GM12873 (cell line): ENCODE measurements at regions not wholly inside any gene's neighbourhood (a gene's known extent, or its start where the extent isn't known, plus 50 kb on each side); places are given as distances from the start of the nearest gene placed in this dataset.

Experiments
- TF ChIP-seq, protein P1 (sequence below): IDR thresholded peaks from 2 replicates; pipeline ENCODE4 v1.5.1; 2012; ENCODE audit warnings: low read depth, mild to moderate bottlenecking, moderate library complexity, low read length, control low read depth; ENCODE audit not compliant: insufficient read depth; ENCODE audit errors: missing control alignments

DNA sequence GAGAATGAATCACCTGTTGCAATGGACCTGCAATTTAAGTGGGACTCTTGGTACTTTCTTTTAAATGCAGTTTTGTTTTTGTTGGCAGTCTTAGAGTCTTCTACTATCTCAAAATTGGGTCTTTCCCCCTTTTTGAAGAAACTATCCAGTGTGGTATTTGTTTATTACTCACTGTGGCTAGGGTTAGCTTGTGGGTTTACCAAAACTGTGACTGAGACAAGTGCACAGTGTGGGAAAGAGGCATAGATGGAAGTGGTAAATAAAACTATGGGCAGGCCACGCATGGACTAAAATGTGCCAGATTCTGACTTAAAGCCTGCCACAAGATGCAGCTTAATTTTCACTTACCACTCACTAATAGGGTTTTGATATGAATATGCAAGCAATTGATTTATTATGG, 1441.7 kb downstream of the PLA2G4A start:
- TF ChIP-seq, protein P1, sequence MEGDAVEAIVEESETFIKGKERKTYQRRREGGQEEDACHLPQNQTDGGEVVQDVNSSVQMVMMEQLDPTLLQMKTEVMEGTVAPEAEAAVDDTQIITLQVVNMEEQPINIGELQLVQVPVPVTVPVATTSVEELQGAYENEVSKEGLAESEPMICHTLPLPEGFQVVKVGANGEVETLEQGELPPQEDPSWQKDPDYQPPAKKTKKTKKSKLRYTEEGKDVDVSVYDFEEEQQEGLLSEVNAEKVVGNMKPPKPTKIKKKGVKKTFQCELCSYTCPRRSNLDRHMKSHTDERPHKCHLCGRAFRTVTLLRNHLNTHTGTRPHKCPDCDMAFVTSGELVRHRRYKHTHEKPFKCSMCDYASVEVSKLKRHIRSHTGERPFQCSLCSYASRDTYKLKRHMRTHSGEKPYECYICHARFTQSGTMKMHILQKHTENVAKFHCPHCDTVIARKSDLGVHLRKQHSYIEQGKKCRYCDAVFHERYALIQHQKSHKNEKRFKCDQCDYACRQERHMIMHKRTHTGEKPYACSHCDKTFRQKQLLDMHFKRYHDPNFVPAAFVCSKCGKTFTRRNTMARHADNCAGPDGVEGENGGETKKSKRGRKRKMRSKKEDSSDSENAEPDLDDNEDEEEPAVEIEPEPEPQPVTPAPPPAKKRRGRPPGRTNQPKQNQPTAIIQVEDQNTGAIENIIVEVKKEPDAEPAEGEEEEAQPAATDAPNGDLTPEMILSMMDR = no peak

DNA sequence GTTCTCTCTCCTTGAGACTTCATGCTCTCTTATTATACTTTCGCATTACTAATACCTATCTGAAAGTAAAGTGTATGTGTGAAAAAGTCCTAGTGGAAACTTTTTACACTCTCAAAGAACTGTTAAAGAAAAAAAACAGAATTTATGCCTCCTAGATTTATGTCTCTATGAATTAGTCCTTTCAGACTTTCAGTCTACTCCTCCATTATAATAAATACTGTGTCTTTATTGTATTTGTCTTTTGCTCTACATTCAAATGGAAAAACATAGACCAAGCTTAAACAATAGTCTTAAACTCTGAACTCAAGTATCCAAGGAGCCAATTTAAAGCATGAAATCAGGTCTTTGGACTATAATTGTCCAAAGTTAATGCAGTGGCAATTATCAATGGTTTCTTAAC, 1449.0 kb downstream of the PLA2G4A start:
- TF ChIP-seq, protein P1 = no peak

DNA sequence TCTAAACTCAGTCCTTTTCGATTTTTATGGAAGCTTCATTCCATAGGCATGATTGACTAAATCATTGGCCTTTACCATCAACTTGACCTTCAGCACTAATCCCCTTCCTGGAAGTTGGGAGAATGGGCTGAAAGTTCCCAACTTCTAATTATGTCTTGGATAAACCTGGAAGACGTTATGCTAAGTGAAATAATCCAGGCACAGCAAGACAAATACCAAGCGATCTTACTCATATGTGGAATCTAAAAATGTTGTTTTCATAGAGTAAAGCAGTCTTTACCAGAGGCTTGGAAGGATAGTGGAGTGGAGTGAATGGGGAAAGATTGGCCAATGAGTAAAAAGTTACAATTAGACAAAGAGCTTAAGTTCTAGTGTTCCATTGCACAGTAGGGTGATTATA, 1453.2 kb downstream of the PLA2G4A start:
- TF ChIP-seq, protein P1 = no peak

DNA sequence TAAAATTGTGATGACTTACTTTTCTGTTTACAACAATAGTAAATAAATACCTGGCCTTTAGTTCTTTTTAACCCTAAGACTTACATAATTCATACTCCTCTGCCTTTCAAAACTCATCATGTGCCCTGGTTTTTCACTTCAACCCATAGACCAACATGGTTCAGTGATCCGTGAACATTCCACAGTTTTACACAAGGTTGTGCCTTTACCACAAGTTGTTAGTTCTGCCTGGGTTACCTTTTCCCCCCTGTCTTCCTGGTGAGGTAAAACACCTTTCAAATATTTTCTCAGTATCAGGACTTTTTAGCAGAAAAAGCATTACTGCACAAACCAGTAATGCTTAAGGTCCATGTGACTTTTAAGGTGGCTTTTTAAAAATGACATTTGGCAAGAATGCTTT, 1466.4 kb downstream of the PLA2G4A start:
- TF ChIP-seq, protein P1 = no peak

DNA sequence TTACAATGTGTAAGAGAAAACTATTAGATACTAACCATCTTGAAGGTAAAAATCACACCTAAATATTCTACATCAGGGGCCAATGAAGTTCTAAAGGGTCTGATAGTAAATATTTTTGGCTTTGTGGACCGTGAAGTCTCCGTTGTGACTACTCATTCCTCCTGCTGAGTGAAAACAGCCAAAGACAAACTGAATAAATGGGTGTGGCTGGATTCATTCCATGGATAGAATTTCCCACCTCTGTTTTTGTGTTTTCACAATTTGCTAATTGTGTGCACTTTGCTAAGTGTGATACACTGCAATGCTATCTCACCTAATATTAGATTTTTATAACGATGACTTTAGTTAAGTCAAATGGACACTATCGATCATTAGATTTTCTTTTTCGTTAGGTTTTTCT, 1474.0 kb downstream of the PLA2G4A start:
- TF ChIP-seq, protein P1 = no peak

DNA sequence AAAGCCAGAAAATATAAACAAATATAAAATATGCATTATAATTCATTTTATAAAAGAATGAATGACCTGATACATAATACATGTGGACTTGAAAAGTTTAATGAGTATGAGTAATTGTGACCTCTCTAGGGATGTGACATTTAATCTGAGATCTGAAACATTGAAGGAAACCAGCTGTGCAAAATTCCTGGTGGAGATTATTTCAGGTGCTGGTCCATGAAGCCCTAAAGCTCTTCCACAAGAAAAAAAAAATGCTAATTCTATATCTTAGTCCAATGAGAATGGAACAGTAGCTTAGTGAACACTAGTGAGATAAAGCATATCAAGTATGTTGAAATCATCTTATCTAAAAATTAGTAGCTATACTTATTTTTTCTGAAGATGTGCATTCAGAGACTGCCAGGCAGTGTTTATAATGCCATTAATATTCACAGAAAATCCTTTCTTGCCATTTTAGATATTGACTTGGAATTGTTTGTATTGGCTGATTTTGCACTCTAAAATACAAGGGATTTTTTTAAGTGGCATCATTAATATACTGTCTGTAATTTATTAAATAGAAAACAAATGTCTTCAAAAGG, 1485.9 kb downstream of the PLA2G4A start:
- TF ChIP-seq, protein P1 = no peak

DNA sequence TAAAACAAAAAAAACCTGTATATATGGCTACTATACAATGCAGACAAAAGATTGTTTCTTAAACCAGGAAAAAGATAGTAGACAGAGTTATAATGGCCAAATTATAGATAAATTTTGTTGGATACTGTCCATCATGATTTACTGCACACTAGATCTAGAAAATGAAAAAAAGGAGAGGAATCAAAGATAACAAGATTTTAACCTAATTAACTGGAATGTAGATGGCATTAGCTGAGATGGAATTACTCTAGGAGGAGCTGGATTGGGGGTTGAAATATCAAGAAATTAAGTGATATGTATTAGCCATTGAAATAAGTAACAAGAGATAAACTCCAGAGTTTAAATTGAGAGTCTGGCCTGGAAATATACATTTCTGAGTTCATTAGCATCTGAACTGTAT, 1489.1 kb downstream of the PLA2G4A start:
- TF ChIP-seq, protein P1 = no peak

DNA sequence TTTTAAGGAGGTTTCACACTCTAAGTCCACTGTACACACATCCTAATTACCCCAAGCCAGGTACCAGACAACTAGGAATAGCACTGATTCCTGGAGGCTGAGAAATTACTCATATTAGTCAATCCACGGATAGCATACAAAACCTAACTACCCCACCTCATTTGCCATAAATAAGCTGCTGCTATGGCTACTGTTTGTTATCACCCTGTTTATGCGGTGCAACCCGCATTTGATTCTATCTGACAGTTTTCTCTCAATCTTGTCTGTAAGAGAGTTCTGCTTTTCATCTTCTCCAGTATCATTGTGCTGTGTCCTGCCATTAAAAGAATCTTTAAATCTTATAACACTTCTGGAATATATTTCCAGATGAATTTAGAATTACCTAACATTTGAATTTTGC, 1496.5 kb downstream of the PLA2G4A start:
- TF ChIP-seq, protein P1 = no peak
